ENCODE measurements at regions not wholly inside any gene's neighbourhood (a gene's known extent, or its start where the extent isn't known, plus 50 kb on each side); places are given as distances from the start of the nearest gene placed in this dataset.

DNA sequence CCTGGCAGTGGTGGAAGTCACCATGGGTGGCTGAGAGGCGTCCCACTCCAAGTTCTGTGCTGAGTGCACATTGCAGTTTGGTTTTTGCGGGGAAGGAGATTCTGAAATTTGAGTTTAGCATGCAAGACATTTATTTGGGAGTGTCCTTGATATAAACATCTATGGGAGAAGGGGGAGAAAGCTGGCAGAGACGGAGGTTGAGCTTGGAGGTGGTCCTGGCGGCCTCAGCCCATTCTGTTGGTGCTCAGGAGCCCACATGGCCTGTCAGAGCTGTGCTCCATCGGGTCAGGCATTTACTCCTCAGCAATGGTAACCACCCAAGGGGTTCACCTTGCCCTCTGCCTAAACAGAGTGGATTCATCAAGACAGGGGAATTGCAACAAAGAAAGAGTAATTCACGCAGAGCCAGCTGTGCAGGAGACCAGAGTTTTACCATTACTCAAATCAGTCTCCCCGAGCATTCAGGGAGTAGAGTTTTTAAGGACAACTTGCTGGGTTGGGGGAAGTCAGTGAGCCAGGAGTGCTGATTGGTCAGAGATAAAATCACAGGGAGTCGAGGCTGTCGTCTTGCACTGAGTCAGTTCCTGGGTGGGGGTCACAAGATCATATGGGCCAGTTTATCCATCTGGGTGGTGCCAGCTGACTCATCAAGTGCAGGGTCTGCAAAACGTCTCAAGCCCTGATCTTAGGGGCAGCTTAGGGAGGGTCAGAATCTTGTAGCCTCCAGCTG is 323.3 kb upstream of the TMEM132C start:
- H3K4me3 Mint-ChIP-seq, result no peak overlapping the region
- no peak for DNase-seq
- no peak overlapping the region for H3K27ac Mint-ChIP-seq
- no peaks in the 10 kb centered on the region for H3K4me1 Mint-ChIP-seq (ENCODE audit: low read depth)
- H3K27me3 Mint-ChIP-seq (ENCODE audit: insufficient read depth), result no peaks in the 10 kb centered on the region
- 0 out of 2 replicates have a peak, but pooled peaks cover 6% of the 10 kb centered on the region for H3K36me3 Mint-ChIP-seq (ENCODE audit: low read depth)
- peaks cover 49% of the 10 kb centered on the region for H3K9me3 Mint-ChIP-seq
- TF ChIP-seq, protein P1, sequence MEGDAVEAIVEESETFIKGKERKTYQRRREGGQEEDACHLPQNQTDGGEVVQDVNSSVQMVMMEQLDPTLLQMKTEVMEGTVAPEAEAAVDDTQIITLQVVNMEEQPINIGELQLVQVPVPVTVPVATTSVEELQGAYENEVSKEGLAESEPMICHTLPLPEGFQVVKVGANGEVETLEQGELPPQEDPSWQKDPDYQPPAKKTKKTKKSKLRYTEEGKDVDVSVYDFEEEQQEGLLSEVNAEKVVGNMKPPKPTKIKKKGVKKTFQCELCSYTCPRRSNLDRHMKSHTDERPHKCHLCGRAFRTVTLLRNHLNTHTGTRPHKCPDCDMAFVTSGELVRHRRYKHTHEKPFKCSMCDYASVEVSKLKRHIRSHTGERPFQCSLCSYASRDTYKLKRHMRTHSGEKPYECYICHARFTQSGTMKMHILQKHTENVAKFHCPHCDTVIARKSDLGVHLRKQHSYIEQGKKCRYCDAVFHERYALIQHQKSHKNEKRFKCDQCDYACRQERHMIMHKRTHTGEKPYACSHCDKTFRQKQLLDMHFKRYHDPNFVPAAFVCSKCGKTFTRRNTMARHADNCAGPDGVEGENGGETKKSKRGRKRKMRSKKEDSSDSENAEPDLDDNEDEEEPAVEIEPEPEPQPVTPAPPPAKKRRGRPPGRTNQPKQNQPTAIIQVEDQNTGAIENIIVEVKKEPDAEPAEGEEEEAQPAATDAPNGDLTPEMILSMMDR (IDR thresholded peaks at IDR 0.05), result no peak

DNA sequence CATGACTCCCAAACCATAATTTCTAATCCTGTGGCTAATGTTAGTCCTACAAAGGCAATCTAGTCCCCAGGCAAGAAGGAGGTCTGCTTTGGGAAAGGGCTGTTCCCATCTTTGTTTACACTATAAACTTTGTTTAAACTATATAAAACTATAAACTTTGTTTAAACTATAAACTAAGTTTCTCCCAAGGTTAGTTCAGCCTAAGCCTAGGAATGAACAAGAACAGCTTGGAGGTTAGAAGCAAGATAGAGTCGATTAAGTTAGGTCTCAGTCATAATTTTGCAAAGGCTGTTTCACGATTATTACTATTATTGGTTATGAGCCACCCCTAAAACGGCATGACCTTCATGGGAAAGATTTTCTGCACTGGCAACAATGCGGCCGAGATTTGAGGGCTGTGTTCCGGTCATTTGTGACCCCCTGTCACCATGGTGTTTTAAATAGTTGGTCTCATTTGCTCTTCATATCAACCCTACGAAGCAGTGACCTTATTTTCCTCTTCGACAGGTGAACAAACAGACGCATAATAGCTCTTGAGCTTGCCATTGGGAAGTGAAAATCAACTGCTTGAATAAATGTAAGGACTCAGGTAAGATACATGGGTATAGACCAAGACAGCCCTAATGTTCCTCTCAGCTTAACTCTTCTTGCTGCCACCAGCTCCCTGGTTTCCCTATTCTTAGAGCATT is 322.6 kb upstream of the TMEM132C start:
- Mint-ChIP-seq H3K4me1 (ENCODE audit: low read depth) (no peaks in the 10 kb centered on the region), H3K4me3 (no peak overlapping the region), H3K9me3 (peaks cover 44% of the 10 kb centered on the region), H3K27me3 (ENCODE audit: insufficient read depth) (no peaks in the 10 kb centered on the region), H3K36me3 (ENCODE audit: low read depth) (0 out of 2 replicates have a peak, but pooled peaks cover 6% of the 10 kb centered on the region), H3K27ac (no peak overlapping the region)
- TF ChIP-seq, protein P1 (IDR thresholded peaks at IDR 0.05), result no peak
- DNase-seq, result no peak

DNA sequence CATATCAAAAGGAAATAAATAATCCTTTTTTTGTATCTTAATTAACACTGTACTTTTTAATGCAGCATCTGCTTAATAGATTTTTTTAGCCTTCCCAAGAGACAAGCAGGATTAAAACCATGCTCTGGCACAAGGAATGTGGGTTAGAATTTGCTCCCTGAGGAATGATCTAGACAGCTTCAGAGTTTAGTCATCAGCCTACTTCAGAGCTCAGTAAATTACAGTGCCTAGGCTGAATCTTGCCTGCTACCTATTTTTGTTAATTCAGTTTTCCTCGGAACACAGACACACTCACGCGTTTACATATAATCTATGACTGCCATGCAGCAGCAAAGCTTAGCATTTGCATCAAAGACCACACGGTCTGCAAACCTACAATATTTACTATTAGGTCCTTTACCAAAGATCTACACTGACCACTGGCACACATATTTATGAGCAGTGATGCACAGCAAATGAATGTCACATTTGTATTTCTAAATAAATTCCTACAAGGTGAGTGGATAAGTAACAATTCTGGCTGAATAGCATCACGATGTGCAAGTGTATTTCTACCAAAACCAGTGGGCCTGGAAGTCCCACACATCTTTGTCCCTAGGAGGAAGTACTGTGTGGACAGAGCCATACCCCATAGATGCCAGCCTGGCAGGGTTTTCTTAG is 309.8 kb upstream of the TMEM132C start:
- Mint-ChIP-seq H3K27ac (no peak overlapping the region), H3K36me3 (ENCODE audit: low read depth) (no peaks in the 10 kb centered on the region), H3K9me3 (peaks cover 58% of the 10 kb centered on the region), H3K27me3 (ENCODE audit: insufficient read depth) (peaks cover 5% of the 10 kb centered on the region), H3K4me3 (no peak overlapping the region), H3K4me1 (ENCODE audit: low read depth) (no peaks in the 10 kb centered on the region)
- TF ChIP-seq, protein P1 (IDR thresholded peaks at IDR 0.05), result no peak
- DNase-seq, result no peak

DNA sequence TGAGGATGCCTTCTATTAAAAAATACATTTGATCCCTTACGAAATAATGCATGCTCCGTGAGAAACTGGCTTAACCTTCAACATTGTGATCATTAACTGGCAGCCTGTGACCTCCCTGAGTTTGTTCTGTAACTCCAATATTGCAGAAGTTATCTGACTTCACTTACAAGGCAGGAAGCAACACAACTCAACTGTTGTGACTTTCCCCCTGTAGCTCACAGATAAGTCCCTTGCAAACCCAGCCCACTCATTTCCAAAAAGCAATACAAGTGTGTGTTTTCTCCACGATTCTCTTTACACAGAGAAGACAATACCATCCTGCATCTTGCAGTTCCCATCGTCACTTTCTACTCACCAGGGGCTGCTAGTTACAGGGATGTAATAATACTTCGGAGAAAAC is 304.7 kb upstream of the TMEM132C start:
- Mint-ChIP-seq H3K36me3 (ENCODE audit: low read depth) (no peaks in the 10 kb centered on the region), H3K27me3 (ENCODE audit: insufficient read depth) (peaks cover 5% of the 10 kb centered on the region), H3K9me3 (peaks cover 62% of the 10 kb centered on the region), H3K27ac (no peak overlapping the region), H3K4me1 (ENCODE audit: low read depth) (no peaks in the 10 kb centered on the region), H3K4me3 (no peak overlapping the region)
- TF ChIP-seq, protein P1 (IDR thresholded peaks at IDR 0.05), result no peak
- no peak for DNase-seq

DNA sequence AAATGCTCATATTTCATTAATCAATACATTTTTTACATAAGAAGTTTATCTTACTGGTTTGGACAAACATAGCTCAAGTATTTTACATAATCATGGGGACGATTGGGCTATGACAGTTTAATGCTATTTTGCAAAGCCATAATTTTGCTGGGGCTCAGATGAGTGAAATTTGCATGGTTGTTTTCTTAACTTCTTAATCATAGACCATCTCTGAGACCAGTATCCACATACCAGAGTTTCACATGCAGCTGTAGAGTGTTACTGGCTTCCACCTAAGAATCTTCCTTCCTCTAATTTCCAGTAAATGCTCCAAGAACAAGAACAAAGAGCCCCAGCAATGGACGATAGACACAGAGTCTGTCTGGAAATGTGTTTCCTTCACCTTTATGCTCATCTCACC is 303.0 kb upstream of the TMEM132C start:
- DNase-seq, result no peak
- Mint-ChIP-seq H3K27me3 (ENCODE audit: insufficient read depth) (peaks cover 5% of the 10 kb centered on the region), H3K36me3 (ENCODE audit: low read depth) (0 out of 2 replicates have a peak, but pooled peaks cover 3% of the 10 kb centered on the region), H3K27ac (no peak overlapping the region), H3K4me3 (no peak overlapping the region), H3K9me3 (peaks cover 69% of the 10 kb centered on the region), H3K4me1 (ENCODE audit: low read depth) (no peaks in the 10 kb centered on the region)
- TF ChIP-seq, protein P1 (IDR thresholded peaks at IDR 0.05), result no peak
